Neuronal stem cell (in vitro differentiated cells): ENCODE measurements at regions not wholly inside any gene's neighbourhood (a gene's known extent, or its start where the extent isn't known, plus 50 kb on each side); places are given as distances from the start of the nearest gene placed in this dataset.

ENCODE experiments used
- DNase-seq: peaks from one replicate; pipeline ENCODE4 v3.0.0-alpha.2; 2013; ENCODE audit warnings: low spot score
- H2AFZ ChIP-seq: one replicate; pipeline ENCODE4 v1.6.1; 2013; ENCODE audit warnings: mild to moderate bottlenecking, low read length, inconsistent platforms
- H2AK5ac ChIP-seq: 2 replicates; pipeline ENCODE4 v1.6.1; 2013; ENCODE audit warnings: low read depth, mild to moderate bottlenecking, inconsistent platforms, low read length, moderate library complexity, mixed read lengths
- H2BK120ac ChIP-seq: 2 replicates; pipeline ENCODE4 v1.6.1; 2013; ENCODE audit warnings: low read depth, mild to moderate bottlenecking, inconsistent platforms, low read length, moderate library complexity, mixed read lengths
- H2BK12ac ChIP-seq: one replicate; pipeline ENCODE4 v1.6.1; 2013; ENCODE audit warnings: low read length, inconsistent platforms
- H2BK15ac ChIP-seq: 2 replicates; pipeline ENCODE4 v1.6.1; 2013; ENCODE audit warnings: mild to moderate bottlenecking, low read length, inconsistent platforms, mixed read lengths
- H2BK5ac ChIP-seq: one replicate; pipeline ENCODE4 v1.6.1; 2013; ENCODE audit warnings: inconsistent platforms, mild to moderate bottlenecking, low read length, moderate library complexity
- H3K14ac ChIP-seq: one replicate; pipeline ENCODE4 v1.6.1; 2013; ENCODE audit warnings: low read length, inconsistent platforms
- H3K18ac ChIP-seq: 2 replicates; pipeline ENCODE4 v1.6.1; 2013; ENCODE audit warnings: low read length, inconsistent platforms
- H3K23ac ChIP-seq: 2 replicates; pipeline ENCODE4 v1.6.1; 2013; ENCODE audit warnings: low read depth, mild to moderate bottlenecking, mixed read lengths, low read length, inconsistent platforms; ENCODE audit not compliant: poor library complexity
- H3K27ac ChIP-seq: replicated peaks from 3 replicates; pipeline ENCODE4 v1.5.1; 2013; ENCODE audit warnings: low read length, inconsistent platforms
- H3K27me3 ChIP-seq, 3 experiments: 2 replicates each; pipeline ENCODE4 v1.6.1; 2013; ENCODE audit warnings: low read length in 3 of 3, mild to moderate bottlenecking in 2 of 3, inconsistent platforms in 1 of 3, low read depth in 1 of 3, mixed read lengths in 1 of 3, moderate library complexity in 1 of 3; ENCODE audit not compliant: control insufficient read depth in 3 of 3, insufficient read depth in 3 of 3
- H3K36me3 ChIP-seq, 2 donors: replicated peaks in 1 of 2; 2 replicates each; pipeline ENCODE4 v1.6.1; 2013; ENCODE audit warnings: low read length in 2 of 2; ENCODE audit not compliant: control insufficient read depth in 2 of 2, insufficient read depth in 2 of 2
- H3K4ac ChIP-seq: 2 replicates; pipeline ENCODE4 v1.6.1; 2013; ENCODE audit warnings: inconsistent platforms, mild to moderate bottlenecking, low read length, moderate library complexity
- H3K4me1 ChIP-seq, 2 donors: 1 replicate in 1 of 2; 2 replicates in 1 of 2; pipeline ENCODE4 v1.6.1; 2013; ENCODE audit warnings: low read length in 2 of 2, low read depth in 1 of 2; ENCODE audit not compliant: control insufficient read depth in 2 of 2, insufficient read depth in 1 of 2
- H3K4me2 ChIP-seq: one replicate; pipeline ENCODE4 v1.6.1; 2013; ENCODE audit warnings: mild to moderate bottlenecking, low read length, inconsistent platforms; ENCODE audit not compliant: insufficient read depth, poor library complexity, severe bottlenecking
- H3K4me3 ChIP-seq, 2 donors: 2 replicates each; pipeline ENCODE4 v1.5.1; 2013; ENCODE audit warnings: low read length in 2 of 2, mild to moderate bottlenecking in 2 of 2, inconsistent platforms in 1 of 2, moderate library complexity in 1 of 2
- H3K79me1 ChIP-seq: one replicate; pipeline ENCODE4 v1.6.1; 2013; ENCODE audit warnings: low read depth, mild to moderate bottlenecking, inconsistent platforms, low read length, moderate library complexity
- H3K9ac ChIP-seq: one replicate; pipeline ENCODE4 v1.6.1; 2013; ENCODE audit warnings: mild to moderate bottlenecking, low read depth, low read length, inconsistent platforms; ENCODE audit not compliant: poor library complexity
- H3K9me3 ChIP-seq, 2 donors: replicated peaks in 1 of 2; 2 replicates each; pipeline versions ENCODE3 to v1.6.1; 2013; ENCODE audit warnings: low read length in 2 of 2, mild to moderate bottlenecking in 2 of 2, inconsistent platforms in 1 of 2, low read depth in 1 of 2, mixed read lengths in 1 of 2, moderate library complexity in 1 of 2; ENCODE audit not compliant: control insufficient read depth in 2 of 2, insufficient read depth in 1 of 2
- H4K8ac ChIP-seq: one replicate; pipeline ENCODE4 v1.6.1; 2013; ENCODE audit warnings: low read depth, mild to moderate bottlenecking, inconsistent platforms, low read length, moderate library complexity
- H4K91ac ChIP-seq: one replicate; pipeline ENCODE4 v1.6.1; 2013; ENCODE audit warnings: low read length, low read depth, mild to moderate bottlenecking, inconsistent platforms; ENCODE audit not compliant: poor library complexity
- WGBS, 2 donors: extraction: QIAGEN DNeasy Blood & Tissue Kit; methylation state at CpG; one replicate each; pipeline ENCODE4 v1.1.7; 2013; ENCODE audit warnings: missing lambda C conversion rate in 2 of 2, mixed read lengths in 1 of 2; ENCODE audit not compliant: insufficient read length in 2 of 2, insufficient replicate concordance in 1 of 2; ENCODE audit errors: extremely low coverage in 2 of 2; 5-methylcytosine and 5-hydroxymethylcytosine counted together

- no peak overlapping the region for H2BK12ac ChIP-seq
- H2BK15ac ChIP-seq: no peak overlapping the region
- DNase-seq: no peak
- no peak overlapping the region for H4K91ac ChIP-seq
- no peak overlapping the region for H3K9ac ChIP-seq
- no peak overlapping the region for H3K23ac ChIP-seq
- peaks cover 2% of the 10 kb centered on the region in 2 donors for H3K4me1 ChIP-seq
- H3K27ac ChIP-seq: no peak overlapping the region
- no peaks in the 10 kb centered on the region for H3K27me3 ChIP-seq
- H2BK120ac ChIP-seq: no peak overlapping the region
- no peak overlapping the region for H4K8ac ChIP-seq
- no peak overlapping the region for H3K18ac ChIP-seq
- H3K4ac ChIP-seq: no peak overlapping the region
- no peaks in the 10 kb centered on the region for H3K9me3 ChIP-seq
- H3K4me2 ChIP-seq: no peak overlapping the region
- H2BK5ac ChIP-seq: no peak overlapping the region
- H3K4me3 ChIP-seq: no peak overlapping the region
- H3K79me1 ChIP-seq: no peaks in the 10 kb centered on the region
- H2AK5ac ChIP-seq: no peak overlapping the region
- H2AFZ ChIP-seq: peak overlapping the region; percentile 55
- no peak overlapping the region for H3K14ac ChIP-seq
- no CpG with 5 or more reads among the region's 3 CpGs for WGBS, 2 donors
- no peaks in the 10 kb centered on the region for H3K36me3 ChIP-seq
These were observed 162.1 kb downstream of the PCDH18 start for GRCh38 chr4:137370206-137370633.

- no peak overlapping the region for H3K9ac ChIP-seq
These were observed 164.7 kb downstream of the PCDH18 start for GRCh38 chr4:137367620-137368019.

GRCh38 chr4:137363496-137363895 lies 168.8 kb downstream of the PCDH18 start:
- no peak overlapping the region for H3K27ac ChIP-seq
- no peak overlapping the region for H3K23ac ChIP-seq
- no peak overlapping the region for H2AFZ ChIP-seq
- no peak overlapping the region for H4K91ac ChIP-seq
- H2BK120ac ChIP-seq: no peak overlapping the region
- no peak overlapping the region for H3K4ac ChIP-seq
- H2BK12ac ChIP-seq: no peak overlapping the region
- no peak overlapping the region for H2BK15ac ChIP-seq
- no peak for DNase-seq
- WGBS, 2 donors: no CpG with 5 or more reads among the region's 4 CpGs
- no peak overlapping the region for H2BK5ac ChIP-seq
- H3K79me1 ChIP-seq: no peaks in the 10 kb centered on the region
- no peak overlapping the region for H3K14ac ChIP-seq
- no peak overlapping the region for H3K4me2 ChIP-seq
- no peak overlapping the region for H4K8ac ChIP-seq
- H3K9ac ChIP-seq: no peak overlapping the region
- no peaks in the 10 kb centered on the region for H3K36me3 ChIP-seq
- no peak overlapping the region for H3K4me3 ChIP-seq
- H2AK5ac ChIP-seq: no peak overlapping the region
- peaks cover 1 to 9% of the 10 kb centered on the region in 2 donors for H3K4me1 ChIP-seq
- no peak overlapping the region for H3K18ac ChIP-seq
- no peaks in the 10 kb centered on the region for H3K27me3 ChIP-seq
- no peaks in the 10 kb centered on the region for H3K9me3 ChIP-seq

More at GRCh38 chr4:137367620-137368019, 164.7 kb downstream of the PCDH18 start:
- Histone ChIP-seq H3K4ac (no peak overlapping the region), H3K27ac (no peak overlapping the region), H2AFZ (no peak overlapping the region), H3K4me1 (no peaks in the 10 kb centered on the region), H2AK5ac (no peak overlapping the region), H3K23ac (no peak overlapping the region), H3K79me1 (no peaks in the 10 kb centered on the region), H2BK12ac (no peak overlapping the region), H3K27me3 (no peaks in the 10 kb centered on the region), H4K8ac (no peak overlapping the region), H3K36me3 (no peaks in the 10 kb centered on the region), H3K4me3 (no peak overlapping the region), H4K91ac (no peak overlapping the region), H2BK15ac (no peak overlapping the region), H2BK120ac (no peak overlapping the region), H3K18ac (no peak overlapping the region), H3K9me3 (no peaks in the 10 kb centered on the region), H3K4me2 (no peak overlapping the region), H2BK5ac (no peak overlapping the region), H3K14ac (no peak overlapping the region)
- no peak for DNase-seq
- no CpG with 5 or more reads among the region's 2 CpGs for WGBS, 2 donors

DNA sequence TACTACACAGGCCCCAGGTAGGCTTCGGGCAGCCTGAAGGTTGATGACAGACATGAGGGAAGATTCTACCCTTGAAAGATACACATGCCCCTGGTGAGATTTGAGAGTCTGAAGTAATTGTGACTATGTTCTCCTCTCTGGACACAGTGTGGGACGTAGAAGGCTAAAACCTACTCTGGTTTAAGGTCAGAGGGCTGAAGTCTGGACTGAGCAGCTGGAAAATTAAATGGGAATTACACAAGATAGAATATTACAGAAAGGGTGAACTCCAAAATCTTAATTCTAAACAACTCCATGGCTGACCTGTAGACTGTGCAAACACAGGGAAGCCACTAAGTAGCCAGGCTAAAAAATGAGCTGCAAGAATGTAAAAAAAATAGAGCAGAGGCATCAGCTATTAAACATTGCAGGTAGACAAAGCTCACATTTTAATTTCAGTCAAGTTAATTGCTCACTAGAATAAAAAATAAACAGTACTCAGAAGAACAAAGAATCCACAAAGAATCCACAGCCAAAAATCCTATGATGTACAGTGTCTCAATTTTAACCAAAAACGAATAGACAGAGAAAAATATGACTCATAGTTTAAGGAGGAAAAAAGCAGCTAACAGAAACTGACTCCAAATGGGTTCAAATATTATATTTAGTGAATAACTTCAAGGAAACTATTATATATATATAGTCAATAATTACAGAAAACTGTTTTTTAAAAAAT lies 170.4 kb downstream of the PCDH18 start:
- Histone ChIP-seq H2BK12ac (no peak overlapping the region), H4K91ac (no peak overlapping the region), H2BK15ac (no peak overlapping the region), H3K9me3 (no peaks in the 10 kb centered on the region), H3K27me3 (no peaks in the 10 kb centered on the region), H2BK5ac (no peak overlapping the region), H3K9ac (no peak overlapping the region), H2AK5ac (no peak overlapping the region), H3K18ac (no peak overlapping the region), H3K14ac (no peak overlapping the region), H3K4ac (no peak overlapping the region), H3K4me2 (no peak overlapping the region), H2BK120ac (no peak overlapping the region), H3K4me1 (peaks cover 1 to 9% of the 10 kb centered on the region in 2 donors), H3K36me3 (no peaks in the 10 kb centered on the region), H3K23ac (no peak overlapping the region), H4K8ac (no peak overlapping the region), H2AFZ (no peak overlapping the region), H3K27ac (no peak overlapping the region), H3K79me1 (no peaks in the 10 kb centered on the region), H3K4me3 (no peak overlapping the region)
- DNase-seq: no peak
- no CpG with 5 or more reads among the region's 3 CpGs for WGBS, 2 donors
